Activated naive CD8-positive, alpha-beta T cell treated with anti-CD3 and anti-CD28 coated beads, Interleukin-2, amount 50 U/mL, for 24 hours (primary cell): ENCODE measurements at regions not wholly inside any gene's neighbourhood (a gene's known extent, or its start where the extent isn't known, plus 50 kb on each side); places are given as distances from the start of the nearest gene placed in this dataset.
A peak's percentile ranks its signal among the peaks of the same experiment; 100 is the strongest.

Source experiments
- ATAC-seq: fragments of 150-1000 bp; cut with Tn5 transposase; one replicate; pipeline ENCODE4 v1.10.0; 2021
- DNase-seq: peaks from one replicate; pipeline ENCODE4 v3.0.0; 2021
- H3K27ac Mint-ChIP-seq: one replicate; pipeline ENCODE4 v1.8.0; 2021; ENCODE audit warnings: mild to moderate bottlenecking, mixed read lengths
- H3K27me3 Mint-ChIP-seq: one replicate; pipeline ENCODE4 v1.8.0; 2021; ENCODE audit warnings: mixed read lengths
- H3K36me3 Mint-ChIP-seq: one replicate; pipeline ENCODE4 v1.8.0; 2021; ENCODE audit warnings: low read depth, mixed read lengths
- H3K4me1 Mint-ChIP-seq: one replicate; pipeline ENCODE4 v1.8.0; 2021; ENCODE audit warnings: mixed read lengths
- H3K4me3 Mint-ChIP-seq: one replicate; pipeline ENCODE4 v1.8.0; 2021; ENCODE audit warnings: mild to moderate bottlenecking, moderate library complexity, mixed read lengths
- H3K9me3 Mint-ChIP-seq: one replicate; pipeline ENCODE4 v1.8.0; 2021; ENCODE audit warnings: mixed read lengths

DNA sequence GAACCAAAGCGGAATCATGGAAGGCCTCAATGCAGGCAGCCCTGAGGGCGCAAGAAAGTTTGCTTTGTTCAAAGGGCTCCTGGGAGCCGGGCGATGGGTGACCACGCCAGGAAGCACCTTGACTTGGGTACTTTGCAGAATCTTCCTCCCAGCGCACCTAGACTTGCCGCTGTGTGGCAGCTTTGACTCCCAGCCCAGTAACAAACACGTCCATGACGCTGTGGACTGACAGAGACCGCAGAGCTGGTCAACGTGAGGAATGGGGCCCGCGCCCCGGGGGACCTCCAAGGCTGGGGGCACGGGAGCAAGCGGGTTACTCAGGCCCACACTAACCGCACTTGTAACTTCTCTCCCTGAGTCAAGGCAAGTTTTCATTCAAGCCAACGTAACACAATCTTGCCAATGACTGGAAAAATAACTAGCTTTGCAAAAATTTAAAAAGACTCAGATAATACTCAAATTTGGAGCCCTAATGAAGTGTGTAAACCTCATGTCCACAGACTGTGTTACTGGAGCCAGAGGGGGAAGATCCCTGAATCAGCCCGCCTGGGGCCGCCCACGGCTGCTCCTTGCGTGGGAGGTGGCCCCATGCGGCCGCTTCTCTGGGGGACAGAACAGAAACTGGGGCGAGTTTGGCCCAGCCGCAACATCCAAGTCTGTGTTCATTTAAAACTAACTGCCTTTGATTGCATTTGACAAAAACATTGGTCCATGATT lies 130.8 kb downstream of the DNAJB6 start:
- peaks cover 21% of the 10 kb centered on the region for H3K4me1 Mint-ChIP-seq
- ATAC-seq: no peak
- H3K4me3 Mint-ChIP-seq: no peak overlapping the region
- peaks cover 1% of the 10 kb centered on the region for H3K9me3 Mint-ChIP-seq
- no peak overlapping the region for H3K27ac Mint-ChIP-seq
- DNase-seq: no peak
- no peaks in the 10 kb centered on the region for H3K27me3 Mint-ChIP-seq
- peaks cover 2% of the 10 kb centered on the region for H3K36me3 Mint-ChIP-seq

DNA sequence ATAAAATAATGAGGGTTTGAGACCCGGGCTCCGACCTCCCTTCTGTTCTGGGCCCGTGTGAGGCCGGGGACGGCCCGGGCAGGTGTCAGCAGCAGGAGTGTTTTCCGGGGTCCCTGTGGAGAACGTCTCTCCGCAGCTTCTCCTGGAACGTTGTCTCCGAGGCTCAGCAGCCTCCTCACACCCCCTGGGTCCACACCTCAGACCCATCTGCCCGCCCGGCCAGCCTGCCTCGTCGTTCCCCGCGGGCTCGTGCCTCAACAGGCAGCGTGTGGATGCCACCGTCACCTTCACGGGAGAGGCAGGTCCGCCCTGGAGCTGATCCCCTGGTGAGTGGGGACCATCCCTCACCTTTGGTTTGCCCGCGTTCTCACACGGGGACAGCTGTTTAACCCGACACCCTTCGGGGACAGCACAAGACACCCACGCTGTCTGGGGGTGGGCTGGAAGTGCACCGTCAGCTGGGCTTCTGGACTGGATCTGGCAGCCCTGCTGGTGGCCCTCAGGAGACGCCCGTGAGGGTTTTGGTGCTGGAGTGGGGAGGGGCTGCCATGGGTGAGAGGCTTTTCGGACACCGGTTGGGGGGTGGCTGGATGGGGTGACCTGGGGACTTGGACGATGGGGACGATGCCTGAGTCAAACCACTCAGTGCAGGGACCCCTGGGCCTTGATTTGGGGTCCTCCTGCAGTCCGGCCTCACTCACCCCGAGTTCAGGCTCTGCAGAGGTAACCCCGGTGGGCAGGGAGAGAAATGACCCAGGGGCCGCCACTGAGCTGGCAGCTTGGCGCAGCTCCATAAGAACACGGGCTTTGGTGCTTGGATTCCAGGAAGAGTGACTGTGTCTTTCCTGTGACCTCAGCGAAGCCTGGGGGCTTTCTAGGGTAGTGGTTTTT lies 131.7 kb downstream of the DNAJB6 start:
- Mint-ChIP-seq H3K27me3 (no peaks in the 10 kb centered on the region), H3K36me3 (peaks cover 8% of the 10 kb centered on the region), H3K4me1 (peaks cover 23% of the 10 kb centered on the region), H3K27ac (no peak overlapping the region), H3K4me3 (no peak overlapping the region), H3K9me3 (peaks cover 9% of the 10 kb centered on the region)
- no peak for ATAC-seq
- no peak for DNase-seq

DNA sequence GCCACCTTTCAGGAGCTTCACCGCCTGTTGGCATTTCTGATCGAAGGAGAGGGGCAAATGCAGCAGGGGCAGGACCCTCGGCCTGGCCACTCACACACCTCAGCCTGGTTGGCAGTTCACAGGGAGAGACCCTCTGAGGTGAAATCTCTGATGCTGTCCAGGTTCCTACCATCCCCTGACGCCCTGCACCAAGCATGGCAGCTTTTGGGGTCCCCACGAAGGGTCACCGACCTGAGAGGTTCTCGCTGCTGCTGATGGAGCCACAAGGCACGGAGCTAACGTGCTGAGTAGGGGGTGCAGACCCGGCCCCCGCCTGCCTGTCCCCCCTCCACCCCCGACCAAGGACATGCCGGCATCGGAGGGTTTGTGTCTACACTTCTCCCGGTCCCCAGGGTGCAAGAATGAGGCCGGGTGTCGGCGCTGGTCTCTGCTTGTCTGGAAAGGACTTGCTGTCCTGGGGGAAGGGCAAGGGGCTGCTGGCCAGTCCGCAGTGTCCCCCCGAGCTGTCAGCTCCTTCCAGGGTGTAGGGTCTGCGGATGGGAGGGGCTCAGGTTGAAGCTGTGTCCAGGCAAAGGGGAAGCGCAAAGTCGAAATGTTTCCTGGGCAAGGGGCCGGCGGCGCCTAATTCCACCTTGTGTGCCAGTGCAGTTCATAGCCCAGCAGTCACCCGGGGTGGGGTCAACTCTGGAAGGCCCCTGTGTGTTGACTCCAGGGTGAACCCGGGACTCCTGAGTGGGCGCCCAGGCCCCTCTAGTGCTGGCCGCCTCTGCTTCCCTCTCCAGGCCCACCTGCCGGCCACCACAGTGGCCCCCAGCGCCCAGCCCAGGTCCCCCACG lies 132.6 kb downstream of the DNAJB6 start:
- H3K27me3 Mint-ChIP-seq: no peaks in the 10 kb centered on the region
- DNase-seq (no peak), ATAC-seq (no peak)
- no peak overlapping the region for H3K27ac Mint-ChIP-seq
- H3K36me3 Mint-ChIP-seq: peaks cover 13% of the 10 kb centered on the region
- H3K4me1 Mint-ChIP-seq: peaks cover 23% of the 10 kb centered on the region
- peaks cover 14% of the 10 kb centered on the region for H3K9me3 Mint-ChIP-seq
- no peak overlapping the region for H3K4me3 Mint-ChIP-seq

DNA sequence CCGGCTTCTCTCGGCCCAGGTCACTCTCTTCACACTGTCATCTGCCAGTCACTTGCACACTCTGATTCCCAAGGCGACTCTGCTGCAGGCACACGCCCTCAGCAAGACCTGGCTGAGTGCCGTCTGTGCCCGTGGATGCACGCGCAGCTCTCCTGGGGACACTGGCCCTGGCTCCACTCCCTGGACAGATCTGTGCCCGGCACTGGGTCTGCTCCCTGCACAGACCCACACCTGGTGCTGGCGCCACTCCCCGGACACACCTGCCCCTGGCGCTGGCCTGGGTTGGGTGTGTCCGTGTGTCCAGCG lies 133.2 kb downstream of the DNAJB6 start:
- peaks cover 15% of the 10 kb centered on the region for H3K36me3 Mint-ChIP-seq

DNA sequence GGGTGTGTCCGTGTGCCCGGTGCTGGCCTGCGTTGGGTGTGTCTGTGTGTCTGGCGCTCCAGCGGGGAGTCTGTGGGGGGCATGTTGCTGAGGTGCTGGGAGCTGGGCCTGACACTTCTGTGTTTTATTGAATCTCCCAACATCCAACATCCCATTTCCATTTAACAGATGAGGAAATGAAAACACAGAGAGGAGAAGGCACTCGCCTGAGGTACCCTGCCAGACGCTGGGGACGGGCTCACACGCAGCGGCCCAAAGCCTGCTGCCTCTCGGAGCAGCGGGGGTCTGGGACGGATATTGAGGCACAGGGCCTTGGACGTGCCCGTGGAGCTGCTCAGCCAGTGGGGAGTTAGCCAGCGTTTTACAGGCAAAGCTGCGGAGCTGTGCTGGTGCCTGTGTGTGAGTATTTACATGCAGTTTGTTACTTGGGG lies 133.9 kb downstream of the DNAJB6 start:
- H3K27me3 Mint-ChIP-seq: no peaks in the 10 kb centered on the region
- peaks cover 23% of the 10 kb centered on the region for H3K4me1 Mint-ChIP-seq
- no peak overlapping the region for H3K4me3 Mint-ChIP-seq
- peaks cover 15% of the 10 kb centered on the region for H3K36me3 Mint-ChIP-seq
- H3K27ac Mint-ChIP-seq: no peak overlapping the region
- no peak for DNase-seq
- peaks cover 14% of the 10 kb centered on the region for H3K9me3 Mint-ChIP-seq
- ATAC-seq: no peak

More for the DNA sequence above, 133.2 kb downstream of the DNAJB6 start:
- Mint-ChIP-seq H3K9me3 (peaks cover 14% of the 10 kb centered on the region), H3K4me1 (peaks cover 23% of the 10 kb centered on the region), H3K4me3 (no peak overlapping the region), H3K27me3 (no peaks in the 10 kb centered on the region), H3K27ac (no peak overlapping the region)
- ATAC-seq (no peak), DNase-seq (no peak)

DNA sequence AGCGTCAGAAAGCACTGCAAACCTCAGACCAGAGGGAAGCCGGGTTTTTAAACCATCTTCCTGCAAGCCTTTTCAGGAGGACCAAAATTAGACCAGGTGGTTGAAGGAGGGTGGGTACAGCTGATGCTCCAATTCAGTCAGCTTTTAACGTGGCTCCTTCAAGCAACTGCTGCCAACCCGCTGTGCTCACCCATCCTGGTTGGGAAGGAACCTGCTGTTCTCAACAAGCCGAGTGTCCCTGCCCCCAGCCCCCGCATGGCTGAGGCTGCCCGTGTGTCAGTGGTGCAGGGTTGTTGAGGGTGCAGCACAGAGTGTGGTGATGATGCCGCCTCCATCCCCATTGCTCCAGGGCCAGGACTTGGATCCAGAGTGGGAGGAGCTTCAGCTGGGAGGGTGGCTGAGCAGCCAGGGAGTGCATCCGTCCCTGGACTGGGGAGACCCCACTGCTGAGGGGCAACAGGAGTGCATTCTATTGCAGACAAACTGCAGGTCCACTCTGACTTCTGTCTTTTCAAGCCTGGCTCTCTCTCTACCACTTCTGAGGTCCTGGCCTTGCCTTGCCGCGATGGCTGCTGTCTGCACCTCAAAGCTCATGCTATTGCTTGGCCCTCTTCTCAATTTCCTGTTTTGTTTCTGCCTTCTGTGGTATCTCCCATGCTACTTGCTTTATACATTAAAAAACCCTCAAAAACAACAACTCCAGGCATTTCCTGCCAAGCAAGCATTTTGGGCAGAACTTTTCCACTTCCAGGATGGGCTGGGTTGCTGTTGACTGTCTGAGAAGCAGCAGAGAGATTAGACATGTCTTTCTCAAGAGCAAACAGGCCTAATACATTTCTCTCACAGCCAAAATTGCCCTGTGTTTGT lies 134.7 kb downstream of the DNAJB6 start:
- H3K27ac Mint-ChIP-seq: no peak overlapping the region
- DNase-seq: no peak
- peak; percentile 11 for ATAC-seq
- H3K9me3 Mint-ChIP-seq: peaks cover 14% of the 10 kb centered on the region
- H3K4me3 Mint-ChIP-seq: no peak overlapping the region
- peaks cover 15% of the 10 kb centered on the region for H3K36me3 Mint-ChIP-seq
- H3K27me3 Mint-ChIP-seq: no peaks in the 10 kb centered on the region
- H3K4me1 Mint-ChIP-seq: peaks cover 23% of the 10 kb centered on the region

DNA sequence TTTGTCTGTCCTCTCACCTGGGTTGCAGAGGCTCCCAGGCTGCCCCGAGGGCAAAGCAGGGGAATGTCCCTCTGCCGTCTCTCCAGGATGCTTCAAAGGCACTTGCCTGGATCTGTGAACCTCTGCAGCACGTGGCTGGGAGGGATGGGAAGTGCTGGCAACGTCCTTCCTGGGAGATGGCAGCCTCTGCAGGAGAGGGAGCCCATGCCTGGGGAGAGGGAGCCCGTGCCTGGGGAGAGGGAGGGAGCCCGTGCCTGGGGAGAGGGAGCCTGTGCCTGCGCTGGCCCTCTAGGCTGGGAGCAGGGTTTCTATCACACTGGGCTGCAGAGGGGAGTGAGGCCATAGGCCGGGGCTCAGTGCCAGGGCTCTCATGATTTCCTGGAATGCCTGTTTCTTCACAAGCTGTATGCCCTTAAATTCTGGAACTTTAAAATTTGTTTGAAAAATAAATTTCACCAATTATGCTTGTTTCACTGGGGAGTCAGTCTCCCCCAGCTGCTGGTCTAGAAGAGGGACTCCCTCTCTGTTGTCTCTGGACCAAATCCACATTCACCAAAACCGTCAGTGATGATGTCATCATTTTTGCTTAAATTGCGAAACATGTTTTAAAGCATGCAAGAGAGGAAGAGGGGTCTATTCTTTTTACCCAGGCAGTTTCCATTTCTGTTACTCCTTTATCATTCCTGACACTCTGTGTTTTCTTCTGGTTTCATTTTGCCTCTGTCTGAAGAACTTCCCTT lies 135.7 kb downstream of the DNAJB6 start:
- no peak overlapping the region for H3K4me3 Mint-ChIP-seq
- no peaks in the 10 kb centered on the region for H3K27me3 Mint-ChIP-seq
- ATAC-seq (no peak), DNase-seq (no peak)
- peaks cover 14% of the 10 kb centered on the region for H3K9me3 Mint-ChIP-seq
- peaks cover 15% of the 10 kb centered on the region for H3K36me3 Mint-ChIP-seq
- H3K27ac Mint-ChIP-seq: no peak overlapping the region
- peaks cover 25% of the 10 kb centered on the region for H3K4me1 Mint-ChIP-seq

DNA sequence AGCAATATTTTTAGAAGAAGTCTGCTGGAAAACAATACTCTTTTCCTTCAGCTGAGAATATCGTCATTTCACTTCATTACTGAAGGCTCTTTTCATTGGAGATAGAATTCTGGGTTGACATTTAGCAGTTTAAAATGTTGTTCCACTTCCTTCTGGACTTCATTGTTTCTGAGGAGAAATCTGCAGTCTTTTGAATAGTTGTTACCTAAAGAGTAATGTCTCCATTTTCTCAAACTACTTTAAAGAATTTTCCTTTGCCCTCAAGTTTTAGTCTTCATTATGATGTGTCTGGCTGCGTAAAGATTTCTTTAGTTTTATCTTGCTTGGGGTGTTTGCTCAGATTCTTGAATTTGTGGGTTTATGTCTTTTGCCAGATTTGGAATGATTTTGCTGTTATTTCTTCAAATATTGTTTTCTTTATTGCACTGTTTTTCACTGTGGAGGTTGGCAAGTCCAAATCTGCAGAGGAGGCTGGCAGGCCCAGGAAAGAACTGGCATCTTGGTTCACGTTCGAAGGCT lies 136.3 kb downstream of the DNAJB6 start:
- H3K9me3 Mint-ChIP-seq: peaks cover 14% of the 10 kb centered on the region
- ATAC-seq (no peak), DNase-seq (no peak)
- H3K4me3 Mint-ChIP-seq: no peak overlapping the region
- H3K4me1 Mint-ChIP-seq: peaks cover 31% of the 10 kb centered on the region
- H3K27me3 Mint-ChIP-seq: no peaks in the 10 kb centered on the region
- no peak overlapping the region for H3K27ac Mint-ChIP-seq
- peaks cover 15% of the 10 kb centered on the region for H3K36me3 Mint-ChIP-seq

DNA sequence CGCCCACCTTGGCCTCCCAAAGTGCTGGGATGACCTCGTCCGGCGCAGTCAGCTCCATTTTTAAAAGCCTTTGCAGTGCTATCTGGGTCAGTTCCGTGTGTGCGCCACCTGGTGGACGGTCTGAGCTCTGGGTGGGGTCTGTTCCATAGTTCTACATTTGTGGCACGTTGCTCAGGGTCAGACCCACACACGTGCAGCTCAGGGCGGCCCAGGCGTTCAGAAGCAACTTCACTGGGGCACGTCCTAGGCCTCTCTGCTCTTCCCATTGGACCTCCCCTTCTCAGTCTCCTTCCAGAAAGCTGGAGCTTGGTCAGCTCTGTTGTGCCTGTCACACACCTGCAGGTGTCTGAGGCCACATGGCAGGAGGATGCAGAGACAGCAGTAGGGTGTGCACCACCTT lies 137.9 kb downstream of the DNAJB6 start:
- Mint-ChIP-seq H3K4me1 (peaks cover 42% of the 10 kb centered on the region), H3K27me3 (no peaks in the 10 kb centered on the region), H3K27ac (no peak overlapping the region), H3K36me3 (peaks cover 15% of the 10 kb centered on the region), H3K9me3 (peaks cover 14% of the 10 kb centered on the region), H3K4me3 (no peak overlapping the region)
- DNase-seq (peak; percentile 49), ATAC-seq (peak; percentile 26)

DNA sequence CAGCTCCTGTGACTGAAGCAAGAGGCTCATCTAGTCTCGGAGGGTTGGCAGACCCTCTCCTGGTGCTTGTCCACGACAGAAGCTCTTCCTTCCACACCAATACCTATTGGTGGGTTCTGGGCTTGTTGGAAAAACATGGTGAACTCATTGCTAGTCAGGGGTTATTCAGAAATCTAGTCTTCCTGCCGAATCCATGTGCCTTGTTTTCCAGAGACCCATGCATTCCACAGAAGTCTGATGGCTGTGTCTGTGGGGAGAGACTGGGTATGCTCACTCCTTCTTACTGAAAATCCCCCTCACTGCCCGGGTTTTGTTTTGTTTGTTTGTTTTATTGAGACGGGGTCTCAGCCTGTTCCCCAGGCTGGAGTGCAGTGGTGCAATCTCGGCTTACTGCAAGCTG lies 138.3 kb downstream of the DNAJB6 start:
- Mint-ChIP-seq H3K36me3 (peaks cover 15% of the 10 kb centered on the region), H3K9me3 (peaks cover 14% of the 10 kb centered on the region), H3K27me3 (no peaks in the 10 kb centered on the region), H3K27ac (no peak overlapping the region), H3K4me1 (peaks cover 42% of the 10 kb centered on the region), H3K4me3 (no peak overlapping the region)
- no peak for DNase-seq
- no peak for ATAC-seq

DNA sequence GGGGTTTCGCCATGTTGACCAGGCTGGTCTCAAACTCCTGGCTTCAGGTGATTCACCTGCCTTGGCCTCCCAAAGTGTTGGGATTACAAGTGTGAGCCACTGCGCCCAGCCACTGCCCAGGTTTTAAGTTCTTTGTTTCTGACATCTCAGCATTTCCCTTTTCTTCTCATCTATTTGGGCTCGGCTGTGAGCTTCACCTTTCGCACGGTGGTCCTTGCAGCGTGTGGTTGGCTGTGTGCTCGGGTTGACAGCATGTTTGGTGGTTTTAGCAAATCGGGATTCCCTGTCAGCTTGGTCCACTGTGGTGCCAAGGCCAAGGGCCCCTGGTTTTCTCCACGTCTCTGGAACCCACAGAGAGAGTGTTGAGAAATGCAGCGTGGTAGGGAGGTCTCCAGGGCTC lies 138.8 kb downstream of the DNAJB6 start:
- DNase-seq (no peak), ATAC-seq (no peak)
- no peak overlapping the region for H3K27ac Mint-ChIP-seq
- no peaks in the 10 kb centered on the region for H3K27me3 Mint-ChIP-seq
- peaks cover 41% of the 10 kb centered on the region for H3K4me1 Mint-ChIP-seq
- peaks cover 14% of the 10 kb centered on the region for H3K9me3 Mint-ChIP-seq
- peaks cover 15% of the 10 kb centered on the region for H3K36me3 Mint-ChIP-seq
- no peak overlapping the region for H3K4me3 Mint-ChIP-seq

DNA sequence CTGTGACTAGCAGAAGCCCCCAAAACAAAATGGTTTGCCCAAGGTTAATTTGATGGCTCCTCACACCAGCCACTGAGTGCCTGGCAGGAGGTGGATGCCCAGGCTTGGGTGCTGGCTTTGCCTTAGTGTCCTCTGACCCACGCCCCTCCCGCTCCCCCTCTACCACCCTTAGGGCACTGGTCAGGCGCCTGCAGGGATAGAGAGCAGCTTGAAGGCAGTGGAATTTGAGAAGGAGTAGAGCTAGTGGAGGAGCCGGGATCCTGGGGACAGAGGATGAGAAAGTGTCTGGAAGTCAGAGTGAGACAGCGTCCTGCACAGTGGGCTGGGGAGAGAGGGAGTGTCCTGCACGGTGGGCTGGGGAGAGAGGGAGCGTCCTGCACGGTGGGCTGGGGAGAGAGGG lies 139.4 kb downstream of the DNAJB6 start:
- no peak overlapping the region for H3K4me3 Mint-ChIP-seq
- H3K27ac Mint-ChIP-seq: no peak overlapping the region
- ATAC-seq (no peak), DNase-seq (no peak)
- H3K4me1 Mint-ChIP-seq: peaks cover 35% of the 10 kb centered on the region
- peaks cover 14% of the 10 kb centered on the region for H3K9me3 Mint-ChIP-seq
- H3K36me3 Mint-ChIP-seq: peaks cover 15% of the 10 kb centered on the region
- H3K27me3 Mint-ChIP-seq: no peaks in the 10 kb centered on the region
